ENCODE measurements at regions not wholly inside any gene's neighbourhood (a gene's known extent, or its start where the extent isn't known, plus 50 kb on each side); places are given as distances from the start of the nearest gene placed in this dataset.

DNA sequence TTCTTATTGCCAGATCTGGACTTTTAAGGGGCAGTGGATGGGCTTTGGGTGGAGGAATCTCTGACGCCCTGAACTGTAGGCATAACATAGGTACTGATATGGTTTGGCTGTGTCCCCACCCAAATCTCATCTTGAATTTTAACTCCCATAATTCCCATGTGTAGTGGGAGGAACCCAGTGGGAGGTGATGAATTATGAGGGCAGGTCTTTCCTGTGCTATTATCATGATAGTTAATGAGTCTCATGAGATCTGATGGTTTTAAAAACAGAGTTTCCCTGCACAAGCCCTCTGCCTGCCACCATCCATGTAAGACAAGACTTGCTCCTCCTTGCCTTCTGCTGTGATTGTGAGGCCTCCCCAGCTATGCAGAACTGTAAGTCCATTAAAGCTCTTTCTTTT lies 160.0 kb upstream of the CRY1 start (continued):
- TF ChIP-seq, protein P1, sequence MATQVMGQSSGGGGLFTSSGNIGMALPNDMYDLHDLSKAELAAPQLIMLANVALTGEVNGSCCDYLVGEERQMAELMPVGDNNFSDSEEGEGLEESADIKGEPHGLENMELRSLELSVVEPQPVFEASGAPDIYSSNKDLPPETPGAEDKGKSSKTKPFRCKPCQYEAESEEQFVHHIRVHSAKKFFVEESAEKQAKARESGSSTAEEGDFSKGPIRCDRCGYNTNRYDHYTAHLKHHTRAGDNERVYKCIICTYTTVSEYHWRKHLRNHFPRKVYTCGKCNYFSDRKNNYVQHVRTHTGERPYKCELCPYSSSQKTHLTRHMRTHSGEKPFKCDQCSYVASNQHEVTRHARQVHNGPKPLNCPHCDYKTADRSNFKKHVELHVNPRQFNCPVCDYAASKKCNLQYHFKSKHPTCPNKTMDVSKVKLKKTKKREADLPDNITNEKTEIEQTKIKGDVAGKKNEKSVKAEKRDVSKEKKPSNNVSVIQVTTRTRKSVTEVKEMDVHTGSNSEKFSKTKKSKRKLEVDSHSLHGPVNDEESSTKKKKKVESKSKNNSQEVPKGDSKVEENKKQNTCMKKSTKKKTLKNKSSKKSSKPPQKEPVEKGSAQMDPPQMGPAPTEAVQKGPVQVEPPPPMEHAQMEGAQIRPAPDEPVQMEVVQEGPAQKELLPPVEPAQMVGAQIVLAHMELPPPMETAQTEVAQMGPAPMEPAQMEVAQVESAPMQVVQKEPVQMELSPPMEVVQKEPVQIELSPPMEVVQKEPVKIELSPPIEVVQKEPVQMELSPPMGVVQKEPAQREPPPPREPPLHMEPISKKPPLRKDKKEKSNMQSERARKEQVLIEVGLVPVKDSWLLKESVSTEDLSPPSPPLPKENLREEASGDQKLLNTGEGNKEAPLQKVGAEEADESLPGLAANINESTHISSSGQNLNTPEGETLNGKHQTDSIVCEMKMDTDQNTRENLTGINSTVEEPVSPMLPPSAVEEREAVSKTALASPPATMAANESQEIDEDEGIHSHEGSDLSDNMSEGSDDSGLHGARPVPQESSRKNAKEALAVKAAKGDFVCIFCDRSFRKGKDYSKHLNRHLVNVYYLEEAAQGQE (IDR thresholded peaks at IDR 0.05; ENCODE audit: unreplicated experiment): no peak
- TF ChIP-seq EZH2phosphoT487 (IDR thresholded peaks at IDR 0.05; ENCODE audit: unreplicated experiment) (no peak), ZNF114 (CRISPR knock-in tag; IDR thresholded peaks at IDR 0.05) (no peak), EZH2 (IDR thresholded peaks at IDR 0.05; ENCODE audit: low read depth, unreplicated experiment) (no peak), CTCF (conservative IDR thresholded peaks at IDR 0.05; ENCODE audit: low read depth in 2 of 2) (no peak), ZNF331 (CRISPR knock-in tag; IDR thresholded peaks at IDR 0.05; ENCODE audit: low read depth) (no peak)
- TF ChIP-seq, protein P2, sequence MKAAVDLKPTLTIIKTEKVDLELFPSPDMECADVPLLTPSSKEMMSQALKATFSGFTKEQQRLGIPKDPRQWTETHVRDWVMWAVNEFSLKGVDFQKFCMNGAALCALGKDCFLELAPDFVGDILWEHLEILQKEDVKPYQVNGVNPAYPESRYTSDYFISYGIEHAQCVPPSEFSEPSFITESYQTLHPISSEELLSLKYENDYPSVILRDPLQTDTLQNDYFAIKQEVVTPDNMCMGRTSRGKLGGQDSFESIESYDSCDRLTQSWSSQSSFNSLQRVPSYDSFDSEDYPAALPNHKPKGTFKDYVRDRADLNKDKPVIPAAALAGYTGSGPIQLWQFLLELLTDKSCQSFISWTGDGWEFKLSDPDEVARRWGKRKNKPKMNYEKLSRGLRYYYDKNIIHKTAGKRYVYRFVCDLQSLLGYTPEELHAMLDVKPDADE (IDR thresholded peaks at IDR 0.05): no peak

DNA sequence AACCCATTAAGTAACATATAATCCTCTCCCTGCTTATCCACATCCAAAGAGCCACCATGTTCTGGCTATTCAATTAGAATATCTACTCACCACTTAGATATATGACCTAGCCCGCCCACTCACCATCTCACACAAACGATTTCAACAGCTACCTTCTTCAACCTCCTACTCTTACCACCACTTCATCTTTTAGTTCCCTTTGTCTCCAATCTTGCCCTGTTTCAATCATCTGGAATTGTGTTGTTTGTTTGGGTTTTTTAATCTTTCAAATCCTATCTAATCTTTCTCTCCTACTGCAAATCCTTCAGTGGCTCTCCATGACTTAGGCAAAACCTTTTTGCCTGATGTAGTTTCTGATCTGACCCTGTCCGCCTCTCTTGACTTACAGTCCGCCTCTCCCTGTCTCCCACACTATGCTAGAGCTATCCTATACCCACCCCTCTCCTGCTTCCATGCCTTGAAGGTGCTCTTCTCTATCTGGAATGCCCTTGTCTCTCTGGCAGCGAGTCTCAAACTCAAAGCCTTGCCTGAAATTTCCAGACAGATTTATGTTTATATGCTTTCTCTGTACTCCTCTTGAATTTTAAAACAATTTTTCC lies 161.0 kb upstream of the CRY1 start:
- Histone ChIP-seq H3K4me3 (no peak overlapping the region), H2AFZ (no peak overlapping the region), H3K27me3 (ENCODE audit: insufficient read depth) (no peaks in the 10 kb centered on the region), H3K79me2 (replicated peaks; ENCODE audit: insufficient read depth) (no peaks in the 10 kb centered on the region), H3K4me2 (no peak overlapping the region), H3K9me2 (ENCODE audit: insufficient read depth) (peaks cover 3% of the 10 kb centered on the region; the same call in 1 of the 2 replicates), H3K36me3 (ENCODE audit: insufficient read depth) (no peaks in the 10 kb centered on the region), H3K4me1 (ENCODE audit: insufficient read depth) (no peaks in the 10 kb centered on the region), H3K27ac (ENCODE audit: low read depth) (no peak overlapping the region), H4K20me1 (replicated peaks; ENCODE audit: insufficient read depth) (no peaks in the 10 kb centered on the region), H3F3A (replicated peaks; ENCODE audit: low read depth) (no peaks in the 10 kb centered on the region)
- H3K4me1 Mint-ChIP-seq: no peaks in the 10 kb centered on the region
- TF ChIP-seq JUNB (IDR thresholded peaks at IDR 0.05; ENCODE audit: unreplicated experiment) (no peak), EZH2 (IDR thresholded peaks at IDR 0.05; ENCODE audit: low read depth, unreplicated experiment) (no peak), NANOG (IDR thresholded peaks at IDR 0.05; ENCODE audit: borderline replicate concordance) (no peak), EZH2phosphoT487 (IDR thresholded peaks at IDR 0.05; ENCODE audit: unreplicated experiment) (no peak)
- TF ChIP-seq, protein P1 (IDR thresholded peaks at IDR 0.05; ENCODE audit: unreplicated experiment): no peak
- H3K27me3 Mint-ChIP-seq (ENCODE audit: insufficient read depth, low read depth, poor library complexity): peaks cover 5% of the 10 kb centered on the region
- ATAC-seq: no peak
- H3K36me3 Mint-ChIP-seq (ENCODE audit: low read depth): no peaks in the 10 kb centered on the region
- H3K9me3 Mint-ChIP-seq: no peaks in the 10 kb centered on the region
- DNase-seq (ENCODE audit: low spot score): no peak
- no peak overlapping the region for H3K27ac Mint-ChIP-seq
- H3K4me3 Mint-ChIP-seq: no peak overlapping the region

All from GM23338 (cell line).